NOMO-1 (cell line): ENCODE measurements at regions not wholly inside any gene's neighbourhood (a gene's known extent, or its start where the extent isn't known, plus 50 kb on each side); places are given as distances from the start of the nearest gene placed in this dataset.

Experiments used
- DNase-seq, 2 experiments: peaks; one replicate each; lab custom pipeline; 2025; ENCODE audit not compliant: unreplicated experiment in 2 of 2; lab: John Stamatoyannopoulos, UW

DNA sequence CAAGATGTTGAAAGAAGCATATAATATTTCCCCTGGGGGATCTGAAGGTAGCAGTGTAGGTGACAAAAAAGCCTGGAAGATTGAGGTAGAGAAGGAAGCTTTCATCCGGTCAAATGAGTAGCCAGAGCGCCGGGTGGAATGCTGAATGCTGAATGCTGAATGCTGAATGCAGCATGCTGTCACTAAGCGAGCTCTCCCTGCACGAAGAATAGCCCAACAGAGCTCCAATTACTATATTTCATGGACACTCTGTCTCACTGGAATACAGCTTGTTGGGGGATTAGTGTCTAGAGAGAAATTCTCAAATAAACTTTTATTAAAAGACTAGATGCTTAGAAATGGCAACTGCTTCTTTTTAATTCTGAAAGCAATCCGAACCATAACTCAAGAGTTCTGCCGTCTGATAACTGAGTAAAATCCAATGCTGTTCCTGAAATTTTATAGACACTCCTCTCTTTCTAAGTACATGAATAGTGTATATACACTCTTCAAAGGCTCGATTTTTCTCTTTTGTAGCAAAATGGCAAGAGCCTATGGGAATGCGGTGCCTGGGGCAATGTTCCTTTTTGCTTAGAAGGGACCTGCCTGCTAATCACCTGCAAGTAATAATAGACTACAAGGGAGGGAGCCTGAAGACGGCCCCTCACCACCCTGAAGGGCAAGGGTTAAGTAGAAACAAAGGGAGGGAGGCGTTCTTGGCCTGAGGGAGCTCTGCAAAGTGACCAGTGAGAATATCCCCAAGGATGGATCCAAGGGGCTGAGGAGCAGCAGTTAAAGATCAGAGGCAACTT, 203.7 kb upstream of the ESRRG start:
- no peak for DNase-seq

DNA sequence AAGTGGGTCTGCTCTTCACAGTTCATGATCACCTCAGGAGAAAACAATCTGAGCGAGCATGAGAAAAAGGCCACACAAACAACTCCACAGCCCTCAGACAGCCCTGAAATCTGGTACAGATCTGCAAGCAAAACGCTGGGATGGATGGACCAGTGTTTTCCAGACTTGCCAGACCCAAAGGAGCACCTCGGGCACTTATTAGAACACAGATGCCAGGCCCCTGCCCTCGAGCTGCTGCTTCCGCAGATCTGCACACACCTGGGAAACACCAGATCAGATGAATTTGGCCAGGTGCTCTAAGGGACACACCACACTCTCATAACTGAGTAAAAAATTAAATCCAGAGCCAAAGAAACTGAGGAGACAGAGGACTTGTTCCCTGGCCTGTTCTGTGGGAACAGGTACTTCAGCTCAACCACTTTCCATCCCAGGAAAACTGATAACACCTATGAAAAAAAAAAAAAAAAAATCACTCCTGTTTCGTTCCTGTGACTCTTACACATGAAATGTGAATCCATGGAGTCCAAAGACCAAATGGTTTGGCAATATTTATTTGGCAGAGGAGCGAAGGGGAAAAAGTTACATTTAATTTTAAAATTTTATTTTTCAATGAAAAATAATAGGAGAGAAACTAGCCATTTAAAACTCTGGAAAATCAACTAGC, 202.9 kb upstream of the ESRRG start:
- no peak for DNase-seq

DNA sequence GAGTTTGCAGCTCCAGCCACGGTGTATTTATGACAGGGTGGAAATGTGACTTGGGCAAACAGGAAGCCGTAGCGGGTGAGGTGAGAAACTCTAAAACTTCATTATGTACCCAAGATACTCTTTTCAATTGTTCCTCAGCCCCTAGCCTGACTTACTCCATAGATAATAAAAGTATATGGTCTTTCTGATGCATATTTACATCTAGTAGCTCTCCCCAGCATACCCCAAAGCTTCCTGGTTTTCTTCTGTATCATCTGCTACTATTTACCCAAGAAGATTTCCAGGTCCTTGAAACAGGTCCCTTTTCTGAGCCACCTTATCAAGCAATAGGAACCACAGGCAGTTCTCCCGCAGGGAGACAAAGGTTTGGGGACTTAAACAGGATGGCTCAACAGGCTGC, 201.5 kb upstream of the ESRRG start:
- DNase-seq: no peak

- no peak for DNase-seq
These were observed 200.4 kb upstream of the ESRRG start for GRCh38 chr1:216923601-216924000.

- no peak for DNase-seq
These were observed 199.2 kb upstream of the ESRRG start for GRCh38 chr1:216922406-216922805.

DNA sequence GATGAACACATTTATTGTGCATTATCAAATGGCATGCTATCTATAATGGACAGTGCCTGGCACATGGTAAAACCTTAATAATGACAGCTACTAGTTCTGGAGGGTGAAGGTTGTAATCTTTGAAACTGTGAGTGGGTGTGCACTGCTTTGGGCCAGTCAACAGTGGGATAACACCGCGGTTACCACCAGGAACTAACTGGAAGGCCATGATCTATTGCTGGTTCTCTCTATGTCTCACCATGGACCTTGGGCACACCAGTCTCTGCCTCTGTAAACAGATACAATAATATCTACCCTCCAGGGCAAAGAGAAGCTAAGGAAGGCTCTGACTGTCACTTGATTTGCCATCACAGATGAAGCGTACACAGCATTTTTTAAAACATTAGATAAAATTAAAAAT, 198.6 kb upstream of the ESRRG start:
- no peak for DNase-seq

DNA sequence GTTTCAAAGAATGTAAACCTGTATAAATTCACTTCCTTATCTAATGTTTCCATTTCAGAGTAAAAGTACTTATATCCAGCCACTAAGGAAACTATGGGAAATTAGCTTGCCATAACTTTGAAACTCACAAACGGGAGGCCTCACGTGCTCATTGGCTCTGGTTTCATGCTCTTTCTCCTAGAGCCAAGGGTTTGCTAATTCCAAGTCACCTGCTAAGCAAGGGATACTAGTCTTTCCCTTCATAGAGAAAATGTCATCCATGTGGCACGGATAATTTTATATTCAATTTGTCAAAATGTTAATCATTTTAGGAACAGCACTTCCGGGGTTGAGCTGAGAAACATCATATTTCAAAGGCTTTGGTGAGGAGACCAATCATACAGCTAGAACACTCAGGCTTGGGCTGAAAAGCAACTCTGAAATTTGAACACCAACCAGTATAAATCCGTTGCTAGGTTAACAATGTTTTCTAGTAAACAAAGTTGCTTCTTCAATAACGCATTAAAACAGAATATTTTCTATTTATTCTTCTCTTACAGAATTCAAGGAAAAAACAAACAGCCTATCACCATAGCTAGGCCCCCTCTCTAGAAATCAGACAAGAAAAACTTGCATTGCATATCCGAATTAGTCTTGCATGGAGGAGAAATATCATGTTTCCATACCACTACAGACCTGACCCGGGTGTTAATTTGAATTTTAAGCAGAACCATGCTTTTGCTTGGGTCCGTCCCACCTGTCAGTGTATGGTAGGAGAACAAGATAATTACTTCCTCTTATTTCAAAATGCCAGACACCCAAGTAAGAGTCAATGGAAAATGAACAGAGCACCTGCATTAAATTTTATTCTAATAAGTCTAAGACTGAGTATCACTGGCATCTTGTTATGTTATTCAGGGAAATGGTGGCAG, 196.1 kb upstream of the ESRRG start:
- no peak for DNase-seq

GRCh38 chr1:216916890-216917438, 193.7 kb upstream of the ESRRG start:
- DNase-seq: no peak

DNA sequence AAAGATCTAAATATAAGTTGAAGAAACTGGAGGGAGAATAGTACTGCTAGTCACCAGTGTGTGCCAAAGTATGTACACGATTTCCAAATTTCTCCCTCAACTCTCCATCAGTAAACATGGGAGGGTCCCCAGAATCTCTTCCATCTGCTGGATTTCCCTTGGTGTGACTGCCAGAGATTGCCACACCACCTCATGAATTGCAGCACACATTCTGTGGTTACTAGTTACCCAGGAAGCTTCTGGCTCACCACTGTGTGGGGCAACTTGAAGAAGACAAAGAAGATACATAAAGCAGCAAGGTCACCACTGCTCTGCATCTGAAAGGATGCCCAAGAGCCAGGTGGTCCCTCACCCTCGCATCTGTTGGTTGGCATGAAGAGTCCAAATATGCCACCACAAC, 191.7 kb upstream of the ESRRG start:
- DNase-seq: no peak

DNA sequence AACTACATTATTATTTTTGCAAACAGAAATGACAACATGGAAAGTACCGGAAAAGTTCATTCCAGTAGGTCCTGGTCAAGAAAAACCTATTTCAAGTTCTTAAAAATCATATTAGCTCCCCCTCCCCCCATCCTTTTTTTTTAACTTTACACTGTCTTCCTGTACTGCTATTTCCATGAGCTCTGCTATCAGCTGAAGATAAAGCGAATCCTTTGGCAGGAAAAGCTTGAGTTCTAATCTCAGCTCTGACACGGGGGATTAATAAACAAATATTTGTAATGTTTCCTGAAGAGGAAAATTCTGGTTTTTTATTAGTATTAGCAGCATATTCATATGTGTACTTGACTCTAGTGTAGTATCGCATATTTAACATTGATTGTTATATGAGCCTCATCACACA, 190.7 kb upstream of the ESRRG start:
- no peak for DNase-seq

DNA sequence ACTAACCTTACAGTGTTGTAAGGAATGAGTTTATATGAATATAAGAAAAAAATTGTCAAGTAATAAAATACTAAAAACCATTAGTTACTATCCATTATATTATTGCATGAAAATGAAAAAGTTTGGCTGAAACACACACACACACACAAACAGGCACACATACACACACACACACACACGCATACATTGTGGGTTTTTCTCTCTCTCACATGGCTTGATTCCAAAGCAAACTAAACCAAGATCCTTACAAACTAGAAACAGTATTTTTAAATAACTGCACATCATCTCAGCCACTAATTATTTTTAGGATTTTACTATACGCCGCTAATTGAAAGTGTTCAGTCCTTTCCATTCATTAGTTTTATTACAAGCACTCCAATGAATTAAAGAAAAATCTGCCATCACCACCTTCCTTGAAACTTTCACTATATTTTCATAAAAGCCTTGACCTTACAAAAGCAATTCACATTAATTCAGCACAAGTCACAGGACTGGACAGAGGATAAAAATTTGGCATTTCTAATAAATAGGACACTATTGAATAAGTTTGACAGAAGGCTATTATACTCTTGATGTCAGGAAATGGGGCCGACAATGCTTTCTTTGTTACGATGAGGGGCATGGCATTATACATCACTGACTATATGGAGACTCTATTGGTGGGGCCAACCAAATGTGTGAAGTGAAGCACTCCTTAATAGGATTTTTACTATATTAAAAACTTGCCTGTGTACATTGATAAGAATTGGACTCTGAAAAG, 187.0 kb upstream of the ESRRG start:
- DNase-seq: no peak

DNA sequence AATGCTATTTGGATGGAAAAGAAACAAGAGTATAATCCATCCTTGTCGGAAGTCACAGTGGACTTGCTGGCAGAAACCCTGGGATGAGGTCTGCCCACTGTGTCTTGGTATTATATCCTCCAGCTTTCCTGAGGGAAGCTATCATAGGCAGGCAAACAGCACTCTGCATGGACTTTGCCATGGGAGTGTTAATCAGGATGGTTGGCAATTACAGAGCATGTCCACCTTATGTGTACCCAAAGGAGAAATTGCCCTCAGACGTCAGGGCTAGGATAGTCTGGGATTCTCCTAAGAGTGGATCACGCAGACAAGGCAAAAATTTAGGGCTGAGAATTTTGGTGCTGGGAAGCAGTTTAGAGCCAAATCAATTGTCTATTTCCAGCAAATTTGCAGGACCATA, 184.9 kb upstream of the ESRRG start:
- DNase-seq: no peak

DNA sequence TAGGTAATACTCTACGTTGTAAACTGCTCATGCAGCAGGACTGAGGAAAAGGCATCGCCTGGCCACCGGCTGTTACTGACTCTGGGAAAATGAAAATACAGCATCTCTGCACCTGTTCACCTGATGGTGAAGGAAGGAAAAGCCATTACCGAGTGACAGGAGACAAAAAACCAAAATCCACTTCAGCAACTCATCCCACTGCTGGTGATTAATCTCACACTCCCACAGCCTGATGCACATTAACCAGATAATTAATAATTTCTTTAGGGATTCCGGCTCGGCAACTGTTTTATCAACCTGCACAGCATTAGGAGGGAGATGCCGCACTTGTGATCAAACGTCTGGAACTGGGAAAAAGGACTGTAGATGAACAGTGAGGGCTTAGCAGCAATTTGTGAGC, 183.9 kb upstream of the ESRRG start:
- no peak for DNase-seq

DNA sequence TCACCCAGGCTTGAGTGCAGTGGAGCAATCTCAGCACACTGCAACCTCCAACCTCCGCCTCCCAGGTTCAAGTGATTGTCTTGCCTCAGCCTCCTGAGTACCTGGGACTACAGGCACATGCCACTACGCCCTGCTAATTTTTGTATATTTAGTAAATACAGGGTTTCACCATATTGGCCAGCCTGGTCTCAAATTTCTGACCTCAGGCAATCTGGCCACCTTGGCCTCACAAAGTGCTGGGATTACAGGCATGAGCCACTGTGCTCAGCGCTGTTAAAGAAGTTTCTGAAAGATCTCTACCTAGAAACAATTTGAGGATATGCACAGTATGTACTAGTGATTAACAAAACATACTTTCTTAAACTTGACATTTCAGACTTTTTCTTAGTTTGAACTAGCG, 182.6 kb upstream of the ESRRG start:
- DNase-seq: no peak

DNA sequence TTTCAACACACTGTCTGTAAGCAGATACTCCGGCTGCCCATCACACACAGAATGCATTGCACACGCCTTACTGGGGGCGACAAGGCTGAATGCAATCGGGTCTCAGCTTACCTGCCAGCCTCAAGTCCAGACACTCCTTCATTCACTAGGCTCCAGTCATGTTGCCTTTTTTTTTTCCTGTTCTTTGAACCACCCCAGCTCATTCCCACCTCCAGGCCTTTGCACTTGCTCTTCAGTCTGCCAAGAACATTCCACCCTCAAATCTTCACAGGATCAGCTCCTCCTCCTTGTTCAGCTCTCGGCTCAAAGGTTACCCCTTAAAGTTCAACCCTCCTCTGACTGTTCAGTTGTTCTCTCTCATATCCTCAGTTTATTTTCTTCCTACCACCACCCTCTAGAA, 181.9 kb upstream of the ESRRG start:
- no peak for DNase-seq

DNA sequence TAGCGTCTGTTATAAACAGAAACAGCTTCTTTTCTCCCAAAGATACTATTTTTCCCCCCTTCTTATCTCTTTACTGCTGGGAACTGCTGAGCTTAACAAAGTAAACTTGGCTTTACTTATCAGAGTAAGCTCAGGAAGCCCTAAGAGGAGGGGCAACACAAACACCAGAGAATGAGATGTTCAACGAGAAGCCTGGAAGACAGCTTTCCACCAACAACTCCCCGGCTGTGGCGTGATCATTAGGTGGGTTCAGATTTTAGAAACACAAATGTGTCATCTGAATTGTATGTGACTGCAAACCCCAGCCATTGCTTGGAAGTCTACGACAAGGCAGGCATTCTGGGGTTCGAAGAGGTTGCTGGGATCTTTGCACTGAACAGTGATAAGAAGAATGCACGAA, 181.2 kb upstream of the ESRRG start:
- no peak for DNase-seq

DNA sequence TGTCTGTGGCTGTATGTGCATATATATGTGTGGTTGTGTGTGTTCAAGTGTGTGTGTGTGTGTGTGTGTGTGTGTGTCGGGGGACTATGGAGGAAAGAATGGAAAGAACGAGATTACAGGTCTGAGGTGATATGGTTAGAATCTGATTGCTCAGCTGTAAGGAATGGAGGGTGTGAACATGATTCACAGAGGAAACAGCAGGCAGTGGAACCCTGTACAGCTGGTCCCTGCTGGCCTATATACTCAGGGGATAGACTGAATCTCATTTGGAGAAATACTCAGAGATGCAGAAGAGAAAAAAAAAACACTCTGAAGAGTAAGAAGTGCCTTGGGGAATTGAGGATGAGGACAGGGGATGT, 180.1 kb upstream of the ESRRG start:
- DNase-seq: no peak

- no peak for DNase-seq
These were observed 179.6 kb upstream of the ESRRG start for GRCh38 chr1:216902669-216903381.

DNA sequence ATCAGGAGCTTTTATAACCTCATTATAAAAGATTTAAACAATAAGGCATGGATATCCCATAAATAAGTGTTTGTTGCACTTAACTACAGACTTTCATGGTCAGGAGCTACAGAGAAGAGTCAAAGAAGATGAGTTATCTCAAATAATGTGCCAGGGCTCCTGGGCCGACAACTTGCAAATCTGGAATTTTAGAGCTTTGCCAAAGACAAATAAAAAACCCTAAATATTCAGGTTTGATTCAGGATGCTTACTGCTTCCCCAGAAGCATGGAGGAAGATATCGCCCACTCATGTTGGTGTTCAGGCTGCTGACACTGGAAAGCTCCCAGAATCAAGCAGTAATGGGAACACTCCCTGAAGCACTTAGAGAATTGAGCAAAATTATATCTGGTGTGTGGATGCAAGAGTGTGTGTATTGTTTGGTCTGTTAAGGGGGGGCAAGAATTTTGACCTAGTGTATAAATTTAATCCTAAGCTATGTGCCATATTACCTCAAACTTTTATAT, 176.9 kb upstream of the ESRRG start:
- DNase-seq: no peak

GRCh38 chr1:216898801-216899200, 175.6 kb upstream of the ESRRG start:
- no peak for DNase-seq
